CD1c-positive myeloid dendritic cell (primary cell): ENCODE measurements at regions not wholly inside any gene's neighbourhood (a gene's known extent, or its start where the extent isn't known, plus 50 kb on each side); places are given as distances from the start of the nearest gene placed in this dataset.

Experiments used
- DNase-seq: peaks from one replicate; pipeline ENCODE4 v3.0.0-alpha.2; 2016; ENCODE audit errors: extremely low spot score

- no peak for DNase-seq
These were observed 92.5 kb upstream of the CARD18 start for GRCh38 chr11:105232021-105232420.

- DNase-seq: no peak
These were observed 91.0 kb upstream of the CARD18 start for GRCh38 chr11:105230586-105230985.

- DNase-seq: peak; percentile 9
These were observed 90.2 kb upstream of the CARD18 start for GRCh38 chr11:105229761-105230160.

- DNase-seq: no peak
These were observed 89.7 kb upstream of the CARD18 start for GRCh38 chr11:105229257-105229656.

GRCh38 chr11:105227363-105227762 lies 87.8 kb upstream of the CARD18 start:
- DNase-seq: no peak

GRCh38 chr11:105226766-105227165 lies 87.2 kb upstream of the CARD18 start:
- no peak for DNase-seq

- DNase-seq: no peak
These were observed 86.5 kb upstream of the CARD18 start for GRCh38 chr11:105226091-105226490.

GRCh38 chr11:105224482-105225253 lies 85.1 kb upstream of the CARD18 start:
- no peak for DNase-seq

GRCh38 chr11:105220121-105220520 lies 80.6 kb upstream of the CARD18 start:
- DNase-seq: peak; percentile 81

- DNase-seq: no peak
These were observed 80.1 kb upstream of the CARD18 start for GRCh38 chr11:105219670-105220069.

- no peak for DNase-seq
These were observed 79.7 kb upstream of the CARD18 start for GRCh38 chr11:105219269-105219668.

GRCh38 chr11:105215528-105215927 lies 76.0 kb upstream of the CARD18 start:
- no peak for DNase-seq

GRCh38 chr11:105211806-105212554 lies 72.4 kb upstream of the CARD18 start:
- DNase-seq: no peak

GRCh38 chr11:105208019-105208418 lies 68.5 kb upstream of the CARD18 start:
- DNase-seq: peak; percentile 74

- no peak for DNase-seq
These were observed 67.1 kb upstream of the CARD18 start for GRCh38 chr11:105206633-105207032.

- peak; percentile 41 for DNase-seq
These were observed 65.1 kb upstream of the CARD18 start for GRCh38 chr11:105204636-105205035.

GRCh38 chr11:105203569-105204240 lies 64.1 kb upstream of the CARD18 start:
- DNase-seq: no peak

GRCh38 chr11:105202844-105203548 lies 63.4 kb upstream of the CARD18 start:
- no peak for DNase-seq

- no peak for DNase-seq
These were observed 62.9 kb upstream of the CARD18 start for GRCh38 chr11:105202422-105202821.

- DNase-seq: no peak
These were observed 61.6 kb upstream of the CARD18 start for GRCh38 chr11:105201166-105201565.

- DNase-seq: no peak
These were observed 57.7 kb upstream of the CARD18 start for GRCh38 chr11:105197071-105197815.
